Neutrophil (primary cell): ENCODE measurements at regions not wholly inside any gene's neighbourhood (a gene's known extent, or its start where the extent isn't known, plus 50 kb on each side); places are given as distances from the start of the nearest gene placed in this dataset.

Experiments used
- H3K27ac ChIP-seq: fragments of 200-600 bp; sonication (generic); 2 replicates; pipeline ENCODE4 v1.5.1; 2016; ENCODE audit warnings: mild to moderate bottlenecking, moderate library complexity
- H3K27me3 ChIP-seq: fragments of 200-600 bp; sonication (generic); 2 replicates; pipeline ENCODE4 v1.6.0; 2016; ENCODE audit warnings: mild to moderate bottlenecking
- H3K36me3 ChIP-seq: fragments of 200-600 bp; sonication (generic); 2 replicates; pipeline ENCODE4 v1.5.1; 2017
- H3K4me1 ChIP-seq, 2 experiments: fragments of 200-600 bp in 1 of 2; sonication (generic) in 1 of 2; 1 replicate in 1 of 2; 2 replicates in 1 of 2; pipeline versions ENCODE4 v1.5.1 to v1.6.1; 2013 to 2016; ENCODE audit warnings: low read depth in 1 of 2, low read length in 1 of 2, mild to moderate bottlenecking in 1 of 2, moderate library complexity in 1 of 2; ENCODE audit not compliant: control insufficient read depth in 1 of 2, insufficient read depth in 1 of 2
- H3K4me3 ChIP-seq, 2 experiments: fragments of 200-600 bp in 1 of 2; sonication (generic) in 1 of 2; 1 replicate in 1 of 2; 2 replicates in 1 of 2; pipeline ENCODE4 v1.5.1; 2013 to 2016; ENCODE audit warnings: low read depth in 1 of 2, low read length in 1 of 2, mild to moderate bottlenecking in 1 of 2, moderate library complexity in 1 of 2
- H3K9me3 ChIP-seq: fragments of 200-600 bp; sonication (generic); 2 replicates; pipeline ENCODE4 v1.5.1; 2016
- TF ChIP-seq, protein P1 (sequence below): fragments of 200-600 bp; sonication (generic); IDR thresholded peaks from 2 replicates; pipeline ENCODE4 v1.5.1; 2016; ENCODE audit warnings: antibody characterized with exemption

DNA sequence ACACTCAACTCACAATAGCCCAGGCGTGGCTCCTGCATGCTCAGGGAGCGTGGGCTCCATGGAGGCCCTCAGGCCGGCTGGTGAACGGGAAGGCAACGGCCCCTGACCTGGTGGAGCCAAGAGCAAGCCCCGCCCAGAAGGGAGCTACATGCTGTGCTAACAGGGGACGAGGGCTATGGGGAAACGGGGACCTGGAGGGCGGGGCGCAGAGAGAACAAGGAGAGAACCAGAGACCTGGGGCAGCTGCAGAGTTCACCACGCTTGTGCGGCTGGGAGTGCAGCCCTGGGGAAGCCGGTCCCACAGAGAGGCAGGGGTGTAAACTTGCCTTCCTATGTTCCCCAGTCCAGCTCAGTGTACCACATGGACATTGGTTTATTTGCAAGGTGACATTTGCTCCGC is 69.2 kb upstream of the PPP2R2D start:
- H3K36me3 ChIP-seq, result no peaks in the 10 kb centered on the region
- no peak overlapping the region for H3K4me3 ChIP-seq
- H3K9me3 ChIP-seq, result no peaks in the 10 kb centered on the region
- TF ChIP-seq, protein P1, sequence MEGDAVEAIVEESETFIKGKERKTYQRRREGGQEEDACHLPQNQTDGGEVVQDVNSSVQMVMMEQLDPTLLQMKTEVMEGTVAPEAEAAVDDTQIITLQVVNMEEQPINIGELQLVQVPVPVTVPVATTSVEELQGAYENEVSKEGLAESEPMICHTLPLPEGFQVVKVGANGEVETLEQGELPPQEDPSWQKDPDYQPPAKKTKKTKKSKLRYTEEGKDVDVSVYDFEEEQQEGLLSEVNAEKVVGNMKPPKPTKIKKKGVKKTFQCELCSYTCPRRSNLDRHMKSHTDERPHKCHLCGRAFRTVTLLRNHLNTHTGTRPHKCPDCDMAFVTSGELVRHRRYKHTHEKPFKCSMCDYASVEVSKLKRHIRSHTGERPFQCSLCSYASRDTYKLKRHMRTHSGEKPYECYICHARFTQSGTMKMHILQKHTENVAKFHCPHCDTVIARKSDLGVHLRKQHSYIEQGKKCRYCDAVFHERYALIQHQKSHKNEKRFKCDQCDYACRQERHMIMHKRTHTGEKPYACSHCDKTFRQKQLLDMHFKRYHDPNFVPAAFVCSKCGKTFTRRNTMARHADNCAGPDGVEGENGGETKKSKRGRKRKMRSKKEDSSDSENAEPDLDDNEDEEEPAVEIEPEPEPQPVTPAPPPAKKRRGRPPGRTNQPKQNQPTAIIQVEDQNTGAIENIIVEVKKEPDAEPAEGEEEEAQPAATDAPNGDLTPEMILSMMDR, result no peak
- H3K27ac ChIP-seq, result no peak overlapping the region
- H3K27me3 ChIP-seq, result peaks cover under 1% of the 10 kb centered on the region
- H3K4me1 ChIP-seq, result no peaks in the 10 kb centered on the region

DNA sequence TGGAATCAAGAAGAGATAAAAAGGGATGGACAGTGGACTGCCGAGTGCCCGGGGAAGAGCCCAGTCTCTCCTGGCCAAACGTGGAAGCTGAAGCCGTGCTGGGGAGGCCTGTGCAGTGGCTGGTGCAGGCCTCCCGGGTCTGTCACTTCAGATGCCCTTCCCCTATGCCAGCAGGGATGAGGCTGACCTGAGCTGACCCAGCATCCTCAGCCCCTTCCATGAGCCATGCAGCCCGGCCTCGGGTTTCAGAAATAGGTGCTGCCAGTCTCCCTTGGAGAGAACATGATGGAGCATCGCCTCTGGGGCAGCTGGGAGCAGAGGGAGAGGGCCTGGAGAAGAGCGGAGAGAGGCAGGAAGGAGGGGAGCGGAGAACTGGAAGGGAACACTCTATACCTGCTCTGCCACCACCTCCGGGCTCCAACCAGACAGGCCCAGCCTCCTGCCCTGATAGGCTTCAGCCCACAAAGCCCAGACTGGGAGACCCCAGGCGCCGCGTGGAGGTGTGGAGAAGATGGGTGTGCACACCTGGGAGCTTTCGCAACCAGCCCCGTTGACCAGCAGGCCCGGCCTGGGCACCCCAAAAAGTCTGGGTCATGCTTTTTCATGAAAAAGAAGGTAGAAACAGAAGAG is 68.6 kb upstream of the PPP2R2D start:
- no peak overlapping the region for H3K4me3 ChIP-seq
- no peak overlapping the region for H3K27ac ChIP-seq
- peaks cover under 1% of the 10 kb centered on the region for H3K27me3 ChIP-seq
- H3K36me3 ChIP-seq, result no peaks in the 10 kb centered on the region
- H3K4me1 ChIP-seq, result no peaks in the 10 kb centered on the region
- TF ChIP-seq, protein P1, result no peak
- H3K9me3 ChIP-seq, result no peaks in the 10 kb centered on the region

DNA sequence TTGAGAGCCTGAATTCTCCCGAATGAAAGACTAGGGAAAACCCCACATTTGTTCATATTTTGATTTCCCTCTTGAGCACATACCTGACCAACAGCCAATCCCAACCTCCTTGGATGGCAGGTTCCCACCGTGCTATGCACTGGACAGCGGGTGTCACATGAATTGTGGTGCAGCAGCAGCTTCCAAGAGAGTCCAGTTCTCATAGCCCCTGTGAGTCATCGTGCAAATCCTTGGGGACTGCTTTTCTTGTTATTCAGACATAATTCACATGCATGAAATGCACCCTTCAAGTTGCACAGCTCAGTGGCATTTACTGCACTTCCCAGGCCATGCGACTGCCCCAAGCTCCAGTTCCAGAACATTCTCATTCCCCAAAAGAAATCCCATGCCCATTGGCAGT is 67.8 kb upstream of the PPP2R2D start:
- H3K36me3 ChIP-seq, result no peaks in the 10 kb centered on the region
- TF ChIP-seq, protein P1, result no peak
- no peak overlapping the region for H3K4me3 ChIP-seq
- H3K9me3 ChIP-seq, result no peaks in the 10 kb centered on the region
- no peak overlapping the region for H3K27ac ChIP-seq
- no peaks in the 10 kb centered on the region for H3K4me1 ChIP-seq
- peaks cover 7% of the 10 kb centered on the region for H3K27me3 ChIP-seq

DNA sequence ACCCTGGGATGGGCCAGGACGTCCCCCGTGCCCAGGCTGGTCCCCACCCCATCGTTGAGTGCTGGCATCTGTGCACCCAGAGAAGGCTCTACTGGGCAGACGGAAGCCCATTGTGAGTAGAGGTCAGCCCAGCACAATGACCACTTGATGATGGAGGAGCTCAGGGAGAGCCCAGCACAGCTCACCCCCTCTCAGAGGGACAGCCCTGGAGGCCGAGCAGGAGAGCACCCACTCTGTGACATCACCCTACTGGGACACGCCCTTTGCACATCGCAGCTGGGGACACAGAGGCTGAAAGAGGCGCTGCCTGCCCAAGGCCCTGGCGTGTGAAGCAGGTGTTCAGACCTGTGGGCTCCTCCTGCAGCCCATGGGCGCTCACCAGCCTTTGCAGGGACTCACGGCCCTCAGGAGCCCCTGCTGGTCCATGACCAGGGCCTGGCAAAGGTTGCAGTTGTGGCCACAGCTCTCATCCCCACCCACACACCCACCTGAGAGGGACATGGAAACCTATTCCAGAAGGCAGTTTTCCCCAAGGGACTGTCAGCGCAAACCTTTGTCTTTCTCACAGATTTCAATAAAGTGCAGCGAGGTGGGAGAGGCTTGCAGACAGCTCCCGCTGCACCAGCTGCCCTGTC is 67.2 kb upstream of the PPP2R2D start:
- no peaks in the 10 kb centered on the region for H3K4me1 ChIP-seq
- H3K27me3 ChIP-seq, result peaks cover 7% of the 10 kb centered on the region
- H3K9me3 ChIP-seq, result no peaks in the 10 kb centered on the region
- no peak overlapping the region for H3K27ac ChIP-seq
- H3K36me3 ChIP-seq, result no peaks in the 10 kb centered on the region
- H3K4me3 ChIP-seq, result no peak overlapping the region
- TF ChIP-seq, protein P1, result no peak

DNA sequence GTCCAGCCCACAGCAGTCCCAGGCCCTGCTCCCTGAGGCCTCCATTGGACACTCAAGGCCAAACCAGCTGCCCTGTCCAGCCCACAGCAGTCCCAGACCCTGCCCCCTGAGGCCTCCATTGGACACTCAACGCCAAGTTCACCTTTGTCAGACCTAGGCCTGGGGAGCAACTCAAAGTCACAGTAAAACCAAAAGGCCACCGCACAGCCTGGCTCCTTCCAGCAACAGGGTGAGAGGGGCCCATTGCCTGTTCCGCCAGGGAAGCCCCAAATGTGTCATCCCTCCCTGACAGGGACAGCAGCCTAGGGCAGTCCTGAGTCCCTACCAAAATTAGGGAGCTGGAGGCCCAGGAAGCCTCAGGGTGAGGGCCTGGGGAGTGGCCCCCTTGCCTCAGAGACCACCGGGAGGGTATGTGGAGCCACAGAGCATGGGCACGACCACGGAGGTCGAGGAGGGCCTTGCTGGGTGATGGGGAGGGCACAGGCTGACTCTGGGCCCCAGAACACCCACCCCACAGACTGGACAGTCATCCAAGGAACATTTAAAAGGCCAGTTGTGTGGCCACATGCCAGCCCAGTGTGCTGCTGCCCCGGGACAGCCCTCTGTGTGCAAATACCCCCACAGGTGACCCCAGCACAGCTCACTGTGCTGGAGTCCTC is 66.5 kb upstream of the PPP2R2D start:
- no peaks in the 10 kb centered on the region for H3K4me1 ChIP-seq
- H3K27me3 ChIP-seq, result peaks cover 7% of the 10 kb centered on the region

More for the DNA sequence above, 66.5 kb upstream of the PPP2R2D start:
- H3K9me3 ChIP-seq, result no peaks in the 10 kb centered on the region
- no peak overlapping the region for H3K4me3 ChIP-seq
- H3K36me3 ChIP-seq, result no peaks in the 10 kb centered on the region
- H3K27ac ChIP-seq, result no peak overlapping the region
- TF ChIP-seq, protein P1, result no peak
